B cell (primary cell): ENCODE measurements at regions not wholly inside any gene's neighbourhood (a gene's known extent, or its start where the extent isn't known, plus 50 kb on each side); places are given as distances from the start of the nearest gene placed in this dataset.

Experiments
- ATAC-seq: fragments of 200-7000 bp; cut with Tn5 transposase; one replicate; pipeline ENCODE4 v1.10.0; 2021; ENCODE audit warnings: low read depth, mild to moderate bottlenecking, moderate number of reproducible peaks, moderate library complexity
- CTCF ChIA-PET: fragments of 350-600 bp; sonication (Branson Sonifier 250); formaldehyde crosslinking; loops from one replicate; lab custom pipeline; 2021; ENCODE audit warnings: antibody characterized with exemption, inconsistent platforms; lab: Charles Lee
- POLR2A ChIA-PET: fragments of 350-600 bp; sonication (Branson Sonifier 250); formaldehyde crosslinking; loops from one replicate; lab custom pipeline; 2021; ENCODE audit warnings: antibody characterized with exemption; lab: Charles Lee
- DNase-seq: peaks from one replicate; pipeline ENCODE4 v3.0.0; 2013
- H2AFZ ChIP-seq: 2 replicates; pipeline ENCODE4 v1.6.1; 2012; ENCODE audit warnings: mild to moderate bottlenecking, low read depth, low read length; ENCODE audit not compliant: insufficient read depth, poor library complexity, severe bottlenecking
- H3K27ac ChIP-seq, 2 donors: 1 replicate in 1 of 2; 2 replicates in 1 of 2; pipeline ENCODE4 v1.5.1; 2012 to 2013; ENCODE audit warnings: low read length in 2 of 2, mild to moderate bottlenecking in 2 of 2, moderate library complexity in 1 of 2
- H3K27me3 ChIP-seq, 4 experiments: fragments of 200-600 bp in 1 of 4; sonication (generic) in 1 of 4; replicated peaks in 1 of 4; 1 replicate in 2 of 4; 2 replicates in 2 of 4; pipeline versions ENCODE4 v1.6.1 to v1.7.0; 2013 to 2016; ENCODE audit warnings: low read length in 3 of 4, mild to moderate bottlenecking in 2 of 4, mixed read lengths in 1 of 4, moderate library complexity in 1 of 4; ENCODE audit not compliant: insufficient read depth in 4 of 4, control insufficient read depth in 3 of 4; ENCODE audit errors: control extremely low read depth in 1 of 4
- H3K36me3 ChIP-seq, 2 experiments: replicated peaks in 1 of 2; 1 replicate in 1 of 2; 2 replicates in 1 of 2; pipeline versions ENCODE4 v1.6.1 to v1.7.1; 2013; ENCODE audit warnings: low read length in 1 of 2; ENCODE audit not compliant: insufficient read depth in 2 of 2, control insufficient read depth in 1 of 2; ENCODE audit errors: control extremely low read depth in 1 of 2, extremely low read depth in 1 of 2
- H3K4me1 ChIP-seq, 2 donors: fragments of 200-600 bp in 1 of 2; sonication (generic) in 1 of 2; 1 replicate in 1 of 2; 2 replicates in 1 of 2; pipeline versions ENCODE4 v1.5.1 to v1.6.1; 2013 to 2017; ENCODE audit warnings: low read length in 2 of 2; ENCODE audit not compliant: control insufficient read depth in 2 of 2, insufficient read depth in 2 of 2
- H3K4me2 ChIP-seq: replicated peaks from 2 replicates; pipeline ENCODE3; 2012; ENCODE audit warnings: mild to moderate bottlenecking, low read depth, low read length; ENCODE audit not compliant: poor library complexity, severe bottlenecking
- H3K4me3 ChIP-seq, 5 experiments: fragments of 200-600 bp in 1 of 5; sonication (generic) in 1 of 5; 1 replicate in 3 of 5; 2 replicates in 2 of 5; pipeline versions ENCODE4 v1.5.1 to v1.7.0; 2011 to 2016; ENCODE audit warnings: low read length in 4 of 5, mild to moderate bottlenecking in 4 of 5, low read depth in 2 of 5, control low read depth in 1 of 5, moderate library complexity in 1 of 5; ENCODE audit not compliant: insufficient read depth in 1 of 5; ENCODE audit errors: control extremely low read depth in 1 of 5, extremely low read depth in 1 of 5
- H3K79me2 ChIP-seq: fragments of 200-600 bp; sonication (generic); one replicate; pipeline ENCODE4 v1.6.0; 2016; ENCODE audit warnings: low read length; ENCODE audit not compliant: control insufficient read depth, insufficient read depth
- H3K9ac ChIP-seq: fragments of 200-600 bp; sonication (generic); 2 replicates; pipeline ENCODE4 v1.6.1; 2017; ENCODE audit warnings: mild to moderate bottlenecking, low read length, moderate library complexity
- H3K9me3 ChIP-seq, 3 donors: one replicate each; pipeline versions ENCODE4 v1.6.1 to v1.7.1; 2013; ENCODE audit warnings: low read length in 2 of 3; ENCODE audit not compliant: control insufficient read depth in 2 of 3, insufficient read depth in 1 of 3; ENCODE audit errors: control extremely low read depth in 1 of 3
- H4K20me1 ChIP-seq: 2 replicates; pipeline ENCODE4 v1.6.0; 2012; ENCODE audit warnings: mild to moderate bottlenecking, low read length; ENCODE audit not compliant: insufficient read depth, control insufficient read depth, poor library complexity, severe bottlenecking
- H3K27ac Mint-ChIP-seq: one replicate; pipeline ENCODE4 v1.8.0; 2021; ENCODE audit warnings: mixed read lengths
- H3K27me3 Mint-ChIP-seq: one replicate; pipeline ENCODE4 v1.8.0; 2021; ENCODE audit warnings: mixed read lengths
- H3K4me1 Mint-ChIP-seq: one replicate; pipeline ENCODE4 v1.8.0; 2021; ENCODE audit warnings: mixed read lengths
- H3K4me3 Mint-ChIP-seq: one replicate; pipeline ENCODE4 v1.8.0; 2021; ENCODE audit warnings: mixed read lengths
- H3K9me3 Mint-ChIP-seq: one replicate; pipeline ENCODE4 v1.8.0; 2022; ENCODE audit warnings: mixed read lengths; ENCODE audit not compliant: insufficient read depth
- EZH2 ChIP-seq: IDR thresholded peaks from 2 replicates; pipeline ENCODE4 v1.6.1; 2012; ENCODE audit warnings: borderline replicate concordance, low read depth, mild to moderate bottlenecking, moderate library complexity, low read length; ENCODE audit not compliant: insufficient read depth, poor library complexity, severe bottlenecking
- WGBS: methylation state at CpG from one replicate; pipeline ENCODE4 v1.1.5; 2013; ENCODE audit warnings: missing lambda C conversion rate; ENCODE audit not compliant: insufficient coverage; 5-methylcytosine and 5-hydroxymethylcytosine counted together
- intact Hi-C: fragments of 100-400 bp; cut with micrococcal nuclease; formaldehyde crosslinking; loops from one replicate; pipeline ENCODE4 v1.10.0; 2022
- TF ChIP-seq, protein P1 (sequence below): fragments of 200-600 bp; IDR thresholded peaks from one replicate; pipeline ENCODE4 v1.8.0; 2022; ENCODE audit warnings: antibody characterized with exemption, mild to moderate bottlenecking

DNA sequence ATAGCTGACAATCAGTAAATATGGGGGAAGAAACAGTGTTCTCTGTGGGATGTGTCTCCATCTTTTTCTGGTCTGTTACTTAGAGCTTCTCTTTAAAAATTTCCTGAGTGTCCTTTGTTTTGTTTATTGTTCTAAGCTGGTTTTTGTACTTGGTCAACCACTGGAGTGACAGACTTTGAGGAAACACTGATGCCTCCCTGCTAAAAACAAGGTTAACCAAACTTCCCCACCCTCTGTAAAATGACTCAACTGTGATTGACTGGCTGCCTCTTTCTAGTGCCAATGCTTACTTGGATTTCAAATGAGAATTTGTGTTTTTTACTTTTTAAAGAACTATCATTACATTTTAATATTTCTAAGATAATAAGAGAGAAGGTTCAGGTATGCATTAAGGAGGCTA is 65.1 kb upstream of the SPINK5 start:
- Histone ChIP-seq H3K27me3 (no peaks in the 10 kb centered on the region), H3K4me1 (no peaks in the 10 kb centered on the region), H3K79me2 (no peaks in the 10 kb centered on the region), H3K36me3 (no peaks in the 10 kb centered on the region), H3K27ac (no peak overlapping the region), H3K4me3 (no peak overlapping the region), H3K4me2 (no peak overlapping the region), H3K9ac (no peak overlapping the region), H2AFZ (no peak overlapping the region), H3K9me3 (peaks cover 3 to 19% (median 16%) of the 10 kb centered on the region in 3 donors), H4K20me1 (no peaks in the 10 kb centered on the region)
- Mint-ChIP-seq H3K27ac (no peak overlapping the region), H3K27me3 (no peaks in the 10 kb centered on the region), H3K9me3 (peaks cover 6% of the 10 kb centered on the region), H3K4me3 (no peak overlapping the region), H3K4me1 (no peaks in the 10 kb centered on the region)
- ATAC-seq = no peak
- TF ChIP-seq EZH2 = no peak
- TF ChIP-seq, protein P1, sequence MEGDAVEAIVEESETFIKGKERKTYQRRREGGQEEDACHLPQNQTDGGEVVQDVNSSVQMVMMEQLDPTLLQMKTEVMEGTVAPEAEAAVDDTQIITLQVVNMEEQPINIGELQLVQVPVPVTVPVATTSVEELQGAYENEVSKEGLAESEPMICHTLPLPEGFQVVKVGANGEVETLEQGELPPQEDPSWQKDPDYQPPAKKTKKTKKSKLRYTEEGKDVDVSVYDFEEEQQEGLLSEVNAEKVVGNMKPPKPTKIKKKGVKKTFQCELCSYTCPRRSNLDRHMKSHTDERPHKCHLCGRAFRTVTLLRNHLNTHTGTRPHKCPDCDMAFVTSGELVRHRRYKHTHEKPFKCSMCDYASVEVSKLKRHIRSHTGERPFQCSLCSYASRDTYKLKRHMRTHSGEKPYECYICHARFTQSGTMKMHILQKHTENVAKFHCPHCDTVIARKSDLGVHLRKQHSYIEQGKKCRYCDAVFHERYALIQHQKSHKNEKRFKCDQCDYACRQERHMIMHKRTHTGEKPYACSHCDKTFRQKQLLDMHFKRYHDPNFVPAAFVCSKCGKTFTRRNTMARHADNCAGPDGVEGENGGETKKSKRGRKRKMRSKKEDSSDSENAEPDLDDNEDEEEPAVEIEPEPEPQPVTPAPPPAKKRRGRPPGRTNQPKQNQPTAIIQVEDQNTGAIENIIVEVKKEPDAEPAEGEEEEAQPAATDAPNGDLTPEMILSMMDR = no peak
- POLR2A ChIA-PET = no interaction called here
- DNase-seq = no peak
- CTCF ChIA-PET = interaction anchor here (0.6 kb wide), 1 partner anchor 70 kb away, joined by 3 read pairs; no protein-coding TSS in a partner anchor
- intact Hi-C loops = no loop called here

DNA sequence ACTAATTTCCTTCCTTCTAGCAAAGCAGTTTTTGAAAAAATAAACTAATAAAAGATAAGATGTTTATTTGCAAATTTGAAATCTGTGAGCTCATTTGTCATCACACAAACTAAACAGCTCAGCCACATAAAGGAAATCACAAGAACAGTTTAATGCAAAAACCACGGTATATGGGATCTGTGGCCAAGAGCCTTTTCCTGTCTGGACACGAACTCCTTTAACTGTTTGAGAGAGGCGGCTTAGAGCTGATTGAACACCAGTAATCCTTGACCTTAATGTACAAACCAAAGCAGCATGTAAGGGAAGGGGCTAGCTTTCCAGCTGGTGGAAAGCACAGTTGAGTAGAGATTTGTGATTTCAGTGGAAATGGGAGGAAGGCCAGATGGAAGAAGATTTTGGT is 66.3 kb upstream of the SPINK5 start:
- no peak for ATAC-seq
- TF ChIP-seq EZH2 = no peak
- TF ChIP-seq, protein P1 = no peak
- H3K9me3 ChIP-seq = peaks cover 3 to 17% (median 16%) of the 10 kb centered on the region in 3 donors
- H3K4me2 ChIP-seq = no peak overlapping the region
- no peak for DNase-seq
- H2AFZ ChIP-seq = no peak overlapping the region
- H3K4me1 ChIP-seq = no peaks in the 10 kb centered on the region
- H3K9ac ChIP-seq = no peak overlapping the region
- no peaks in the 10 kb centered on the region for H3K27me3 ChIP-seq
- WGBS = no CpG with 5 or more reads among the region's 3 CpGs
- H3K4me3 ChIP-seq = no peak overlapping the region
- intact Hi-C loops = no loop called here
- Mint-ChIP-seq H3K27ac (no peak overlapping the region), H3K9me3 (peaks cover 6% of the 10 kb centered on the region), H3K4me3 (no peak overlapping the region), H3K27me3 (no peaks in the 10 kb centered on the region), H3K4me1 (no peaks in the 10 kb centered on the region)
- H3K79me2 ChIP-seq = no peaks in the 10 kb centered on the region
- H3K27ac ChIP-seq = no peak overlapping the region
- no peaks in the 10 kb centered on the region for H4K20me1 ChIP-seq
- ChIA-PET POLR2A (no interaction called here), CTCF (interaction anchor here (0.5 kb wide), 1 partner anchor 681 kb away, joined by 3 read pairs; no protein-coding TSS in a partner anchor)
- no peaks in the 10 kb centered on the region for H3K36me3 ChIP-seq
